Activated gamma-delta T cell (primary cell): ENCODE measurements at regions not wholly inside any gene's neighbourhood (a gene's known extent, or its start where the extent isn't known, plus 50 kb on each side); places are given as distances from the start of the nearest gene placed in this dataset.

ENCODE experiments used
- DNase-seq: peaks from one replicate; lab custom pipeline; 2025; lab: John Stamatoyannopoulos, UW

DNA sequence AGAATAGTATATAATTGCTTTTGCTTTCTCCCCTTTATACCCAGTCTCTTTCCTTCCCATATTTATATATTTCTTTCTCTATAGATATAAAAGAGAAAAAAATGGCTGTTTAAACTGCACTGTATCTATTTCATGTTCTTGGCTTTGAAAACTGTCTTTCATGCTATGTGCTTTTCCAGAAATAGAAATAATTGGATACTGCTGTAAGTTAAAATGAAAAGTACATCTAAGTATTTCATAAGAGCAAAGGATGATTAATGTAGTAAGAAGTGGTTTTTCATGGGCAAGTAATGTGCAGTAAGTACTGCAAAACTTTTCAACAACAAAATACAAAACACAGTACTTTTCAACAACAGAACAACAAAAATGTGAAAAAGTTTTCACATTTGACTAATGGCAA is 237.9 kb downstream of the SNCA start:
- no peak for DNase-seq

DNA sequence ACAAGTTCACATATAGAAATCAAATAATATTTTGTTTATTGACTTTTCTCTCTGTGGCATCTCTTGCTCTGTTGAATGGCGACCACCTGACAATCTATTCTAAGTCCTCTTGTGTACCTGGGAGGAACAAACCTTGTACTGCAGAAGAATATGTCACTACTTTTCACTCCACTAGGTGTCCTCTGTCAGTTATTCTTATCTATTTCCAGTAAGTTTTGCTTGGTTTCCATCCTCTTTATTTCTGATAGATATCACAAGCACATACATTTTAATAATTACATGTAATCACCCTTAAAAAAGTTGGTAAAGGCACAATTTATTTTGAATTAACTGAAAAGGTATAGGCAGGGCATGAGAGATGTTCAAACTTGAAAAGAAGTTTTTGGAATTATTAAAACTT is 238.4 kb downstream of the SNCA start:
- DNase-seq: no peak

- no peak for DNase-seq
Observed at GRCh38 chr4:89595125-89595789, 241.7 kb downstream of the SNCA start.

- no peak for DNase-seq
Observed at GRCh38 chr4:89590128-89590527, 246.8 kb downstream of the SNCA start.

DNA sequence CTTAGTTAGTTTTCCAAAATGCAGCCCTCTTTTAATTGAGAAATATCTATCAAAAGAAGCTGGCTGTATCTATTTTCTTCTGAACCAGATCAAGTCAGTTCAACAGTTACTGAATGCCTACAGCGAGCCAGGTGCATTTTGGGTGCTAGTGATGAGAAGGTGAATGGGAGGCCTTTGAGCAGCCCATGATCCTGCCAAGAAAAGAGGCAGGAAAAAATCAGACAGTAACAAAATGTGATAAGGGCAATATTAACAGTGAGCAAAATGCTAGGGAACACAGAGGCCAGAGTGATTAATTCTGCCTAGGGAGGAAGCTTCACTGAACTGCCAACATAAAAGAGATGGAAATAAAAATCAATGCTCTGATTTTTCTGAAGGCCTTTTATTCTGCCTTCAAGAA is 248.5 kb downstream of the SNCA start:
- no peak for DNase-seq

- no peak for DNase-seq
Observed at GRCh38 chr4:89587364-89587763, 249.6 kb downstream of the SNCA start.

GRCh38 chr4:89586864-89587263 is 250.1 kb downstream of the SNCA start:
- DNase-seq: no peak

DNA sequence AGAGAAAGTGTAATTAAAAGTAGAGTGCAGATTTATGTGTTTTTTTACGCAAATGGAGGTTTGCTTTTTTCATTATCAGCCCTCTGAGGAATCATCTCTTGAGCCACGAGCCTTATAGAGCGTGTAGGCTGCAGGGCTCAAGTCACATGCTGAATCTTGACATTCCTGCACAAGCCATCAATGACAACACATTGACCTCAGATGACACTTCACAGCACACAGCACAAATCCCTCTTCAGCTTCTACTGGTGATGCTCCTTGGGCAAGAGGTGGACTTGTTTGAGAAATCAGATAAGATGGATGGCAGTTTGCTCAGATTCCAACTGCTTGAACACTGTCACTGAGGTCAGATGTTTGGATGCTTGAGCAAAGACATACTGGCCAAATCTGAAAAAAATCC is 250.6 kb downstream of the SNCA start:
- DNase-seq: no peak

GRCh38 chr4:89582756-89583505 is 254.0 kb downstream of the SNCA start:
- DNase-seq: no peak

- DNase-seq: no peak
Observed at GRCh38 chr4:89579771-89580170, 257.2 kb downstream of the SNCA start.

GRCh38 chr4:89576246-89576645 is 260.7 kb downstream of the SNCA start:
- DNase-seq: no peak

GRCh38 chr4:89575840-89576239 is 261.1 kb downstream of the SNCA start:
- DNase-seq: no peak

GRCh38 chr4:89574176-89574575 is 262.8 kb downstream of the SNCA start:
- DNase-seq: no peak

DNA sequence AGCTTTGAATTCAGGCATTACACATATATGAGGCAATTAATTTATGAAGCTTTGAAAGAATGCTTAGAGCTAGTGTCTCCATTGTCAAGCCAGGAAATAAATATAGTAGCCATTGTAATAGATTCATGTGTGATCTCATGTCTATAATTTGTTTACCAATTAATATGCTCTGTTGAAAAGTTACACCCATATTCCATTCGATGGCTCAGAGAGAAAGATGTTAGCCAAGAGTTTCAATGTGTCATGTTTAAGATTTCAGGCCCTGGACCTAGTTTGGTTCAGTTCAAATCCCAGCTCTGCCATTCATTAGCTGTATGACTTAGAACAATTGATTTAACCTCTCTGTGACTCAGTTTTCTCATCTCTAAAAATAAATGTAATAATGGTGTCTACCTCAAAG is 263.3 kb downstream of the SNCA start:
- no peak for DNase-seq

DNA sequence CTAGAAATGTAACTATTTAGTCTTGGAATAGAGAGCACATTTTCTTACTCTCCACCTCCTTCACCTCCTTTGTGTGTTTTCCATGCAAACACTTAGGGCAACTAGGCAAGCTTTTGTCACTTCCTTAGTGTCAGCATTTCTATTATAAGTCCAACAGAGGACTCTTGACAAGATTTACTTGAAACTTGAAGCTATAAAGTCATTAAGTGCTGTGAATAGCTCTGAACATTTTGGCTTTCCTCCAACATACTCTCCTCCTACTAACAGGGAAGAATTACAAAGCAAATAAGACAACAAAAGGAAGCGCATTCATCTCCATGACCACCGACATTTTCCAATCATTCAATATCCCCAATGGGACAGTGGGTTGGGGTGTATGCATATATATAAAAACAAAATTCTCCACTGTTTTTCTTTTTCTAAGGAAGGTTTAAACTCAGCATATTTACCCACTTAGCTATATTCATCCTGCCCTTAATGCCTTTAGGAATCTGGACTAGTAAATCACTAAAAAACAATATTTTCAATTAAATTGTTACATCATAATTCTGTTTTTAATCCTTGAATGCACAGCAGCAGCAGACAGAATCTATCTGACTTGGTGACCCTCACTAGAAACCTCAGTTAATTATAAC is 264.6 kb downstream of the SNCA start:
- DNase-seq: no peak

GRCh38 chr4:89570931-89571330 is 263.3 kb upstream of the GPRIN3 start:
- no peak for DNase-seq

DNA sequence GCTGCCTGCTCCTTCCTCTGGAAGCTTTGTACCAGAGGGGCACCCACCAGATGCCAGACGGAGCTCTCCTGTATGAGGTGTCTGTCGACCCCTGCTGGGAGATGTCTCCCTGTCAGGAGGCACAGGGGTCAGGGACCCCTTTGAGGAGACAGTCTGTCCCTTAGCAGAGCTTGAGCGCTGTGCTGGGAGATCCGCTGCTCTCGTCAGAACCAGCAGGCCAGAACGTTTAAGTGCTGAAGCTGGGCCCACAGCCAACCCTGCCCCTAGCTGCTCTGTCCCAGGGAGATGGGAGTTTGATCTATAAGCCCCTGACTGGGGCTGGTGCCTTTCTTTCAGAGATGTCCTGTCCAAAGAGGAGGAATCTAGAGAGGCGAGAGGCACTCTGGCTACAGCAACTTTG is 260.3 kb upstream of the GPRIN3 start:
- DNase-seq: no peak

DNA sequence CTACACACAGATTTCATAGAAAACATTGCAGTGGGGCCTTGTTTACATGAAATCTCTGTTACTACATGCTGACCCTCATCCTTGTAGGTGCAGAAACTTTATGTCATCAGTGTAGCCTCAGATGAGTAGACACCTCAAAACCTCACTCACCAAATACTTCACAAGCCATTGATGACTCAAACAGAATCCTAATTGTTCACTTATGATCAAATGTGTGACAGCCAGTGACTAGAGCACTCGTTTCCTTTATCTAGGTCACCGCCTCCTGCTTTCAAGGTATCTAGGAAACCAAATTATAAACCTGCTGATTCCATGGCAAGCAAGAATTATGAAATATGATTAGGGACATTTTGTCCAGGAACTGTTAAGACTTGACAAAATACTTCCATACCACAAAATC is 255.8 kb upstream of the GPRIN3 start:
- no peak for DNase-seq

- DNase-seq: no peak
Observed at GRCh38 chr4:89562746-89563145, 255.1 kb upstream of the GPRIN3 start.

DNA sequence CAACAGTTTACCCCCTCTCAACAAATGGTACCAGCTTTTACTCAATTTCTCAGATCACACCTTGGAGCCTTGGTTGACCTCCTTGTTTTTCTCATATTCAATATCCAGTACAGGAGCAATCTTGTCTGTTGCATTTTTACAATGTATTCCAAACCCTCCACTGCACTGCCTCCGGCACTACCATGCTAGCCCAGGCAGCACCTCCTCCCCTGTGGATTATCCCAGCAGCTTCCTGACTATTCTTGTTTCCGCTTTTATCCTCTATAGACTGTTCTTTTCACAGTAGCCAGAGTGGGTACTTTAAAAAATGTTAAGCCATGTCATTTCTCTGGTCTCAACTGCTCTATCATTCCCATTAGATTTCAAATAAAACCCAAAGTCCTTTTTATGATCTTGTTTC is 253.4 kb upstream of the GPRIN3 start:
- no peak for DNase-seq

DNA sequence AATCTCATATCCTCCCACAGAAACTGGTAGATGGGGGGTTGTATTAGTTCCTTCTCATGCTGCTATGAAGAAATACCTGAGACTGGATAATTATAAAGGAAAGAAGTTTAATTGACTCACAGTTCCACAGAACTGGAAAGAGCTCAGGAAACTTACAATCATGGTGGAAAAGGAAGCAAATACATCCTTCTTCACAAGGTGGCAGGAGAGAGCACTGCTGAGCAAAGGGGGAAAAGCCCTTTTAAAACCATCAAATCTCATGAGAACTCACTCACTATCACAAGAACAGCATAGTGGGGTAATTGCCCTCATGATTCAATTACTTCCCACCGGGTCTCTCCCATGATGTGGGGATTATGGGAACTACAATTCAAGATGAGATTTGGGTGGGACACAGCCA is 250.5 kb upstream of the GPRIN3 start:
- no peak for DNase-seq

DNA sequence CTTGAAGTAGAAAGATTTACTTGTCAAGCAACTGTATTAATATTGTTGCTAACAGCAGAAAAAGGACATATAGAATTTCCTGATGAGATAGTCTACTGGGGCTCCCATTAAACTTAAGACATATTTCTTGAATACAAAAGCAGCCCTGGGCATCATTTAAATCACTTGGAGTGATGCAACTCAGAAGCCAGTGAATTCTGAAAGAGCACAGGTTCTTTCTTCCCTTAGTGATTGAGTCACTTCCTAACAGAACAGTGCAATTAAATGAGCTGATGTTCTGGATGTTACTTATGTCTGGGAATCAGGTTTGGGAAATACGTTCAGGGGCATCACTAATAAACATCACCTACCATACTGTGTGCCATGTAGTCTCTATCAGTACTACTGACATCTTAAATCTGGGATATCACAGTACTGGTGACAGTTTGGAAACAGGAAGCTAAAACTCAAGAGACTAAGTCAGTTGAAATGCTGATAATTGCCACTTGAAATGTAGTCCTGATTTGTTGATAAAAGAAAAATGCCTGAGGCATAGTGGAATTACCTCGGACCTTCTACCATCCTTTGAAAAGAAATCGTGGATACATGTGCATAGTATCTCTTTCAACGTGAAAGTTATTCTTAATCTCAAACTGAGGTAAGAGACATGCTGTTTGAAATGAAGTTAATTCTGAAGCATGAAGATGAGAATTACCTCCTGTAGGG is 249.2 kb upstream of the GPRIN3 start:
- no peak for DNase-seq

- no peak for DNase-seq
Observed at GRCh38 chr4:89551191-89551590, 243.6 kb upstream of the GPRIN3 start.
